ENCODE measurements at regions not wholly inside any gene's neighbourhood (a gene's known extent, or its start where the extent isn't known, plus 50 kb on each side); places are given as distances from the start of the nearest gene placed in this dataset.
"Not testable (repeated sequence)": the region's sequence is repeated elsewhere in the genome, so short reads cannot be mapped to it uniquely, and the experiment has no call there.

DNA sequence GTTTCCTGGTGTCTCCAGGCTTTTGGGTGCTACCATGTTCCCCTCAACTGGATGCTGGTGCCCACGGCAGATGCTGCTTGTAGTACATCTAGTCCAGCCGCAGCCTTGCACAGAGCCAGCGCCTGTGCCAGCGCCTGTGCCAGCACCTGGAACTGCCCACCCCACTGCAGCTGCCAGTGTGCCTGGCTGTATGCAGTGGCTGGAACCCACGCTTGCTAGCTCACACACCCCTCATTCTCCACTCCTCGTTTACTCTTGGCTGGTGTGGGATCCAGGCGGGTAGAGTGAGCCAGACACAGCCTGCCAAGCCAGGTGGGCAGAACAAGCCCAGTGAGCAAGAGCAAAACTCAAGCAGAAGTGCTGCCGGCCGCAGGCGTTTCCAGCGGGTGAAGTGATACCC is 428.6 kb downstream of the SLITRK1 start:
- no peak for FAIRE-seq

DNA sequence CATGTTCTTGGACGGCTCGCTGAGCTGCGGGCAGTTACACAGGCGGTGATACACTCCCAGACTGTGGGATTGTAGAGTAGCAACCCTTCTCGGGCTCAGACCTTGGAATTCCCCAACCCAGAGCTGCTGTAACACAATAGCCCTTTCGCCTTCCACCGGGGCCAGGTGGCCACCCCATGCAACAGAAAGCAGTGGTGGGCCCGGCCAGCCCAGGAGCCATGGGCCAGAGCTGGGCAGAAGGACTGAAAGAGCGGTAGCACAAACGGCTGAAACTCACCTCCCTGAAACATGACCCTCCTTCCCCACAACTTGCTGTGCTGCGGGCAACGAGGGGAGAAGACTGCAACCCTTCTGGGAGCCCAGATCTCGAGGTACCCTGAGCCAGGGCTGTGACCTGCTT is 429.0 kb downstream of the SLITRK1 start:
- FAIRE-seq: no peak

DNA sequence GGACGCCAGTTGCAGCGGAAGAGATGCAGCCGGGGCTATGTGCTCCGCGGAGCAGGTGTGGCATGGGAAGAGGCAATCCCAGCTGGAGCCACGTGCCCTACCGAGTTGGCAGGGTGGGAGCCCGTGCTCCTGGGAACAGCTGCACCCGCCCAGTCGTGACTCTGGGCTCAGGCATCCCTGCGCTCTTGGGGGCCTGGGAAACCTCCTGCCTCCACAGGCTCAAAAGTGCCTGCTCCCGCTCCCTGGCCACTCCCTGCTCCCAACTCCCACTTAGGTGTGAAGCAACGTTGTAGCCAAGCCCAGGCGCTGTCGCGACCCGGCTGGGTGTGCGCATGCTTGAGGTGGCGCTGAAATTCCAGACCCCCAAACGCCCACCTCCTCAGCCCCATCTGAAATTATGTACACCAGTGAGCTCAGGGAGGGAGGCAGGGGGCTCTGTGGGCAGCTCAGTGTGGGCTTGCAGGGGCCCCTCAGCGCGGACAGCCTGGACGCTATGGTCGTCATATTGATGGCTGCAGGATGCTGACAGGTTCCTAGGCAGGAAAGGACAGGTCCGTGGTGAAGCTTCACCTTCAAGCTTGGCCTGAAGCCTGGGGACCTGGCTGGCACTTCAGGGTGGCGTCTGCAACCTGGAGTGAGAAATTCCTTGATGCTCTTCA is 429.9 kb downstream of the SLITRK1 start:
- no peak for FAIRE-seq

DNA sequence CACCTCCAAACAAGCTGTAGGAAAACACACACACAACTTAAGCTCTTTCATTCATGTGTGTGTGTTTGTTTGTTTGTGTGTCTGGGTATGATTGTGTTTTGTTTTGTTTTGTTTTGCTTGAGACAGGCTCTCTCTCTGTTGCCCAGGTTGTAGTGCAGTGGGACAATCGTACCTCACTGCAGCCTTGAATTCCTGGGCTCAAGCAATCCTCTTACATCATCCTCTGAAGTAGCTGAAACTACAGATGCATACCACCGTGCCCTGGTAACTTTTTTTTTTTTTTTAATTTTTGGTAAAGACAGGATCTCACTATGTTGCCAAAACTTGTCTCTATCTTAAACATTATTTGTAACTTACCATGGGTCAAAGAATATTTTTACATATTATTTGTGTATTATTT is 431.7 kb downstream of the SLITRK1 start:
- FAIRE-seq: no peak

DNA sequence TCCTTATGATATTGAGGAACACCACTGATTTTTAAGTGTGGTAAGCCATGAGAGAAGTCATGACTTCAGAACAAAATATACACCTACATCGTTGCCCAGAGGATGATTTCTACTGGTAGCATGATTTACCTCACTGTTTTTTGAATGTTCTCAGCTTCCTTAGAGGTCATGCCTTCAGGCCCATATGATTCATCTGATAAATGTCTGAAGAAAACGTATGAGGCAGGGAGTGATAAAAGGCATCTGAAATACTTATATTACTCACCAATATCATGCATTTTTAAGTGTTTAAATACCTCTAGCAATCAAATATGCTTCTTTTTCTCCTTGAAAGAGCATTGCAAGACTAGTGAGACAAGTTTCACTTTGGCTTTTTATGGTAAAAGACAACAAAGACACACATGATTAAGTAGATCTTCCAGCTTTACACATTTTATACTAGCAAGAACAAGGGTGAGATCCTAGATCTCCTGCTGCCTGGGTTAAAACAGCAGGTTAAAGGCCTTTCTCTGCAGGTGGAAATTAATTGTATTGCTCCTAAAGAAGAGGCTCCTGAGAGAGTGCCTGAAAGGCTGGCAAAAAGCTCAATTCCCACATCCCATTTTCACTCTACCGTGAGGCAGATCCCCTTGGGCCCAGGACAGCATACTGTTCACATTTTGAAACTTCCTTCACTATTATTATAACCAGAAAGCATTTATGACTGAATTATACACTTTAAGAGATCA is 432.4 kb downstream of the SLITRK1 start:
- FAIRE-seq: no peak

DNA sequence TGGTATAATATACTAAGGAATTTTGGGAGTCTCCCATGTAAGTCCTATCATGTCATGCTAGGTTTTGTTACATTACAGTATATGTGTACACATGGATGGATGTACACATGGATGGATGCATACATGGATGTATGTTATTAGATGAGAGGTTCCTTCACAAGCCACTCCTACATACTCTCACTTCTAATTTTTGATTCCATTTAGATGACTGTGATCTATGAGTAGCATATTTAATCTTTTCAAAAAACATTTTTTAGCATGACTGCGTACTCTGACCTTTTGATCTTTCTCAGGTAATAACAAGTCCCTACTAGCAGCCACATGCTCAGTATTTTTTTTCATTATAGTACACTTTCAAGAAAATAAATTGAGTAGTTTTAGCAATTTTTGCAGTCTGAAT is 441.8 kb downstream of the SLITRK1 start:
- FAIRE-seq: no peak

DNA sequence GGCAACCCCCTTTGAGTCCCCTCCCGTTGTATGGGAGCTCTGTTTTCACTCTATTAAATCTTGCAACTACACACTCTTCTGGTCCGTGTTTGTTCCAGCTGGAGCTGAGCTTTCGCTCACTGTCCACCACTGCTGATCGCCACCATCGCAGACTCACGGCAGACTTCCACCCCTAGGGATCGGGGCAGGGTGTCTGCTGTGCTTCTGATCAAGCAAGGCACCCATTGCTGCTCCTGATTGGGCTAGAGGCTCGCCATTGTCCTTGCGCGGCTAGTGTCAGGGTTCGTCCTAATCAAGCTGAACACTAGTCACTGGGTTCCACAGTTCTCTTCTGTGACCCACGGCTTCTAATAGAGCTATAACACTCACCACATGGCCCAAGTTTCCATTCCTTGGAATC is 442.8 kb downstream of the SLITRK1 start:
- FAIRE-seq: not testable (repeated sequence)

DNA sequence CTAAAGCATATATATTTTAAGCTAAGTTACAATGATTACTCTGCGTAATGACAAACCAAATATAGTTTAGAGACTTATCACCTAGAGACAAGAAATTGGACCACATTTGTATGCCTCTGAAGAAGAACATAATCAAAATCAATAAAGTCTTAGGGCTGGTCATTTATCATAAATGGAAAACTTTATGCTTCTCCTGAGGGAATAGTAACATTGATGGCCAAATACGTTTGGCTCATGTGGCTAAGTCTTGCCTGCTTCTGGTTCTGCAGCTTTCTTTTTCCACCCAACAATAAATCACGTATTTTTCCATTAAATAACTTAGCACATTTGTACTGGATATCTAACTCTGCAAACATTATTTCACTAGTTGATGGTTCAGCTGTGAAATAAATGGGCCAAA is 458.4 kb downstream of the SLITRK1 start:
- no peak for FAIRE-seq

DNA sequence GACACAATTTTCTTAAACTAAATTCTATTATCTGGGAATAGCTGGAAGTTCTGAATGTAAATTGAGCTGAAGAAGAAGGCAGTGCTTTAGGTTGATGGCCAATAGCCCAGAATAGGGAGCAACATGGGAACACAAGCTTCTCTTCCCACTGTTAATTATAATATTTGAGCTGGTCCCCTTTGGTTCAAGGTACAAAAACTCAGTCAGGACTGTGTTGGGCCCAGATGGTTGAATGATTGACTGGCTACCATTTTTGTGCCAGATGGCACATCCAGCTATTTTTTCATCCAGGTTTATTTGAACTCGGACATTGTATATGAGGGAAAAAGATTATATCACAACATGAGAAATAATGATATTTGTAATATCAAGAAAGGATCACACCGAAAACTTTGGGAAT is 458.9 kb downstream of the SLITRK1 start:
- no peak for FAIRE-seq

DNA sequence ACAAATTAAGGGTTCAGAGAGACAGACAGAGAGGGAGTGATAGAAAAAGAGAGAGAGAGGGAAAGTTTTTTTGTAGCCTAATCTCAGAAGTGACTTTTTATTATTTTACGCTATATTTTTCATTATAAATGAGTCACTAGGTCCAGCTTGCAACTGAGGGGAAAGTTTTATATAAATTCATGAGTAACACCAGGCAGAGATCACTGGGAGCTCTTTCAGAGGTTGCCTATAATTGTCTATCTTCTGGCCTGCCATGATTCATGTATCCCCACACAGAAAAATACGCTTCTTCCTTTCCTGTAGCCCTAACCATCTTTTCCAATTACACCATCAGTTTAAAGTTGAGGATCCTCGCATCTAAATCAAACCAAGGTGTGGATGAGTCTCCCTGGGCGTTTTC is 467.9 kb downstream of the SLITRK1 start:
- no peak for FAIRE-seq

DNA sequence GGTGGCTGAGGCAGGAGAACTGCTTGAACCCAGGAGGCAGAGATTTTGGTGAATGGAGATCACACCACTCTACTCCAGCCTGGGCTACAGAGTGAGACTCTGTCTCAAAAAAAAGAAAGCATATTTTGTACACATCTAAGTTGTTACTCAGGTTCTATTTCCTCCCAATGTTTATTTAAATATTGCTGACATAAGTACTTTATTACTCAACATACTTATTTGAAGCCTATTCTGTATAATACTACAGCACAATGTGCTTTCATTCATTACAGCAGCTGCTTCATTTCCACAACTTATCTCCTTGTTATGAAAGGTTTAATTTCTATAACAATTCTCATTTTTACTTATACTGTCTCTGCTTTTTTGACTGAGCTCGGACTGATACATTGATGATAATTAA is 495.7 kb downstream of the SLITRK1 start:
- FAIRE-seq: no peak

DNA sequence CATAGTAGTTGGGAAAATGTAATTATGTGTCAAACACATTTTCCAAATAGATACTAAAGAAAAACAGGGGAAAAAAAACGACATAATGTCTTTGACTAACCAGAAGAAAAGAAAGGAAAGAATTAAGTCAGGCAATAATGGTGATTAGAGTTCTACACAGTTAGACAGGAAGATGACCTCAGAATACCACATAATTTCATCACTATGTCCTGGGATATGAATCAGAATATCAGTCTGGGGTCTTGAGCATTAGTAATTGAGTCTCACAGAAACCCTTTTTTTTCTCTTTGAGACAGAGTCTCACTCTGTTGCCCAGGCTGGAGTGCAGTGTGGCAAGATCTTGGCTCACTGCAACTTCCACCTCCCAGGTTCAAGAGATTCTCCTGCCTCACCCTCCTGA is 503.4 kb downstream of the SLITRK1 start:
- FAIRE-seq: no peak

DNA sequence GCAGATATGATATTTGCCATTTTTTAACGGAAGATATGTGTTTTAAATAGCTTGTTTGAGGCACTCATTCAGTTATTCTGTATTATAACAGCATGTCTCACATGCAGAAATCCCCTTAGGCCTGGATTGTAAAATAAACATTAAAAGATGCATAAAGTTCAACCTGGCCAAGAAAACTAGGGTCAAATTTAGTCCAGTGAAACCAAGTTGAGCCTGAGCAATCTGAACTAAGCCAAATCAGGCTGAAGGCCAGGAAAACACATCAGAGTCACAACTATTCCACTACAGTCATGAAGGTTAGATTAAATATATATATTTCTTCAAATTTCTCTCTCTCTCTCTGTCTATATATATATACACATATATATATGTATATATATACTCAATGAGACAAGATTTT is 504.8 kb downstream of the SLITRK1 start:
- no peak for FAIRE-seq

DNA sequence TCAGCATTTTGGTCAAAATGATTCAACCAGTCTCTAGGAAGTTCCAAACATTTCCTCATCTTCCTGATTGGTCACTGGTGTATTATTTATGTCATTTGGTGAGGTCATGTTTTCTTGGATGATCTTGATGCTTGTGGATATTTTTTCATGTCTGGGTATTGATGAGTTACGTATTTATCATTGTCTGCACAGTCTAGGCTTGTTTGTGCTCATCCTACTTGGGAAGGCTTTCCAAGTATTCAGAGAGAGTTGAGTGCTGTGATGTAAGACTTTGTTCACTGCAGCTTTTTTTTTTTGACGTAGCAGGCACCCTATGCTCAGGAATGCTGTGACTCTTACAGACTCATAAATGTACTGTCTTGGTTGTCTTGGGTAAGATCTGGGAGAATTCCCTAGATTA is 509.5 kb downstream of the SLITRK1 start:
- FAIRE-seq: no peak

DNA sequence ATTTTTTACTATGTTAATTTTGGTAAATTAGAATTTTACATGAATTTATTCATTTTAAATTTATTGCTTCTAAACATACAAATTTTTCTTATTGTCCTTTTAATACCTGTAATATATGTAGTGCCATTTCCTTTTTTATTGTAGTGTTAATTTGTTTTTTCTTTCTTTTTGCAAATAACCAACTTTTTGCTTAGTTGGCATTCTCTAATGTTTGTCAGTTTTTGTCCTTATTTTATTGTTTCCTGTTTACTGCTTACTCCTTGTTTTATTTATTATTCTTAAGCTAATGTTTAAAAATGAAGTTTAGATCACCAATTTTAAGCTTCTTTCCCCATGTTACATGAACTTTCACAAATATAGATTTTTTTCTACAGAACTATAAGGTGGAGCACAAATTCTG is 516.6 kb downstream of the SLITRK1 start:
- FAIRE-seq: peak; percentile 21

DNA sequence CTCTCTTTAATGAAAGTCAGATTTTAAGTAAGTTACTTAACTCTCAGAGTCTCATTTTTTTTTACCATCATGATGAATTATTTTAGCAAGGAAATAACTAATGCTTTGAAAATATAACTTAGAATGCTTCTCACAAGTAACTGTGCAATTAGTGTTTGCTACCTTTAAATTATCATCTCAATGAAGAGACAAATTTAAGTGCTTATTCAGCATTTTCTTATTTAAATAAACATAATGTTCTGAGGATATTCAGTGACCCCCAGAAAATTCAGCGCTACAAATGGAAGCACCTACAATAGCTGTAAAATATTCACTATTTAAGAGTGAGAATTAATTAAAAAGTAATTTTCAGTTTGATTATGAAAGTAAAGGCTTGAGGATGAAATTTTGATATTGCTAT is 527.2 kb downstream of the SLITRK1 start:
- FAIRE-seq: no peak

DNA sequence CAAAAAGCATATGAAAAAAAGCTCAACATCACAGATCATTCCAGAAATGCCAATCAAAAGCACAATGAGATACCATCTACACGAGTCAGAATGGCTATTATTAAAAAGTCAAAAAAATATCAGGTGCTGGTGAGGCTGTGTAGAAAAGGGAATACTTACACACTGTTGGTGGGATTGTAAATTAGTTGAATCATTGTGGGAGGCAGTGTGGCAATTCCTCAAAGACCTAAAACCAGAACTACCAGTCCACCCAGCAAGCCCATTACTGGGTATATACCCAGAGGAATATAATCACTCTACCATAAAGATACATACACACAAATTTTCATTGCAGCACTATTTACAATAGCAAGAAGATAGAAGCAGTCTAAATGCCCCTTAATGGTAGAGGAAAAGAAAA is 529.9 kb downstream of the SLITRK1 start:
- FAIRE-seq: no peak

DNA sequence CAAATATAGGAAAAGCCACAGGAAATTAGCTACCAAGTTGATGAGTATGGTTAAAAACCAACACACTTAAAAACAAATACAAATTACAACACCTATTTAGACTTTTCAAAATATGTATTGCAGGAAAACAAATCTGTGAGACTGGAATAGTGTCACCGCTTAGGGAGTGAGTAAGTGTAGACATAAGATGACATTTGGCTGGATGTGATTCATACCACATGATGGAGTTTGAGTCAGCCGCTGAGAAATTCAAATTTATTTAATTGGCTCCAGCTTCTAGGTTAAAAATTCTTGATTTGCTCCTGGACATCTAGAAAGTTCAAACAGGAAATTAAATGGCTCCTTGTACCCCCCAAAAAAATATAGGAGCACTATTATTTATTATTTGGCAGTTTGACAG is 531.7 kb downstream of the SLITRK1 start:
- FAIRE-seq: no peak

DNA sequence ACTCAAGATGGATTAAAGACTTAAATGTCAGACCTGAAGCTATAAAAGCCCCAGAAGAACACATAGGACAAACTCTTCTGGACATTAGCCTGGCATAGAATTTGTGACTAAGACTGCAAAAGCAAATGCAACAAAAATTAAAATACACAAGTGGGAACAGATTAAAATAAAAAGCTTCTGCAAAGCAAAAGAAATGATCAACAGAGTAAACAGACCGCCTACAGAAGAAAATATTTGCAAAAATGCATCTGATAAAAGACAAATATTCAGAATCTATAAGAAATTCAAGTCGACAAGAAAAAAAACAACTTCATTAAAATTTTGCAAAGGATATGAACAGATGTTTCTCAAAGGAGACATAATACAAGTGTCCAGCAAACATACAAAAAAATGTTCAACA is 537.8 kb downstream of the SLITRK1 start:
- no peak for FAIRE-seq

DNA sequence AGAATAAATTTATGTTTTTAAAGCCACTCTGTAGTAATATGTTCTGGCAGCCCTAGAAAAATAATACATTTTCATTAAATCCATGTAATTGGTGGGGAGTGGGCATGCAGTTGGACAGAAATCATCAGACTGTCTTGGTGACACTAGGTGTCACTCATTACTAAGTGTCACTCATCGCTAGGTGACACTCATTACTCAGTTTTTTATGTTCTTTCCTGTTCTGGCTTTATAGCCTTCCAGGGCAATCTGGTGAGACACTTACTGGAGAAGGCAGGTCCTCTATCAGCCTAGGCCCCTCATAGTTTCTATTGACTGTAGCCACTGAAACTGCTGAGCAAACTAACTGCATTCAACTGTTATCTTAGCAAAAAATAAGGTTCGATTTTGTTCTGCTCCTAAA is 542.1 kb downstream of the SLITRK1 start:
- FAIRE-seq: no peak

DNA sequence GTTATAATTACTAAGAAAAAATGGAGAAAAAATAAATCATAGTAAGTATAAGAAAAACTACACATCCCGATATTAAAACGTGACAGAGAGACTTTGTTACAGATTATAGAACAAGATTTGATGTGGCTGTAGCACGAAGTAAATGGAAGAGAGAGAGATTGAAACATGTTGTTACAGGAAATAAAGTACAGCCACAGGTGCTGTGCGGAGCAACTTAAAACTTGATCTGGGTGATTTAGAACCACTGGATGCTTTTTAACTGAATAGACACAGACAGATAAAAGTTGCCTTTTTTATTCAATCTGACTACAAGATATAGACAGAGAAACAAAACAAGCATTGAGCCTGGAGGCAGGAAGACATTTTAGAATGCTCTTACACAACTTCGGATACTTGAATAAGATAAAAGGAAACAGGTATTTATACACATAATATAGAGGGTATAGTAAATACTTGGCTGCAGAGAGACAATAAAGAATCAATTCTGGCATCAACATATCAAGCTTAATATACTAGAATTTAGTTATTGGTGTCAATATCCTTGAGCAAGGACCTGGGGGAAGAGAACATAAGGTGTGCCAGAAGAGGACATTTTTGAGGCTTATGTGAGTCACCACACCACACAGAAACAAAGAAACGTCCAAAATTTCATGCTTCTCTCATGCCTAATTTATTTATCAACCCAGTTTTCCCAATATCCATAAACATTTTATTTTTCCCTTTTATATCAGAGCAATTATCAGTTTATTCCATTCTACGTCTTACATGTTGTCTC is 548.5 kb downstream of the SLITRK1 start:
- FAIRE-seq: no peak

DNA sequence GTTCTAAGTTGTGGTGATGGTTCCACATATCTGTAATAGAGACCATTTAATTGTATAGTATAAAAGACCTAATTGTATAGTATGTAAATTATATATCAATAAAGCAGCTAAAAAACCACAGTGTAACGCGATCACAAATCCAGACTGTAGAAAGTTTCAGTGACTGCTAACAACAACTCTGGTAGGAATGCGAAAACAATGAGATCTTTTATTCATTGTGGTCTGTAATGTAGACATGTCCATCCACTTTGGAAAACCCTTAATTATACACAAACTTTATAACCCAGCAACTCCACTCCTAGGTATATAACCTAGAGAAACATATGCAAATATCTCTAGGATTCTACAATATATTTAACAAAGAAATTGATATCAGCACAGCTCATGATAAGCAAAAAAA is 549.5 kb downstream of the SLITRK1 start:
- no peak for FAIRE-seq

DNA sequence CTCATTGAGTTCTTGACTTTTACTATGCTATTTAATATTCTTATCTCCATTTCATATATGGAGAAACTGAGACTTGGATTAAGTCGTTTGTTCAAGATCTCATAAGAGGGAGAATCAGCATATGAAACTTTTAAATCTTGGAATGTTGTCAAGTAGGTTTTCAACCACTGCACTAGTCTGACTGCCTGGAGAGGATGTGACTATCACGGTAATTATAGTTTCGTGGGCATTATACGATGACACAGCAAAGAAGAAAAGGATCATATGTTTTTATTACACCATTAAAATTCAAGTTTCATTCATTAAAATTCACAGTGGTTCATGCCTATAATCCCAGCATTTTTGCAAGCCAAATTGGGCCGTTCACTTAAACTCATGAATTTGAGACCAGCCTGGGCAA is 555.2 kb downstream of the SLITRK1 start:
- FAIRE-seq: no peak

Measured in G401.6 (cell line).